NB4 (cell line): ENCODE measurements at regions not wholly inside any gene's neighbourhood (a gene's known extent, or its start where the extent isn't known, plus 50 kb on each side); places are given as distances from the start of the nearest gene placed in this dataset.

Experiments used
- DNase-seq: peaks from one replicate; pipeline ENCODE4 v3.0.0; 2010; ENCODE audit warnings: low read depth
- H3K4me3 ChIP-seq: one replicate; pipeline ENCODE4 v1.5.1; 2011; ENCODE audit warnings: mild to moderate bottlenecking, low read depth, low read length, moderate library complexity
- CTCF ChIP-seq: IDR thresholded peaks from one replicate; pipeline ENCODE4 v1.5.1; 2012; ENCODE audit warnings: low read depth, low read length
- MYC ChIP-seq: IDR thresholded peaks from 2 replicates; pipeline ENCODE4 v1.6.1; 2011; ENCODE audit warnings: low read depth, low read length
- POLR2A ChIP-seq: IDR thresholded peaks from 2 replicates; pipeline ENCODE4 v1.6.1; 2011; ENCODE audit warnings: mild to moderate bottlenecking; ENCODE audit not compliant: insufficient read length; ENCODE audit errors: extremely low read depth
- TF ChIP-seq, protein P1 (sequence below): IDR thresholded peaks from 2 replicates; pipeline ENCODE4 v1.6.1; 2011; ENCODE audit warnings: low read depth, low read length

DNA sequence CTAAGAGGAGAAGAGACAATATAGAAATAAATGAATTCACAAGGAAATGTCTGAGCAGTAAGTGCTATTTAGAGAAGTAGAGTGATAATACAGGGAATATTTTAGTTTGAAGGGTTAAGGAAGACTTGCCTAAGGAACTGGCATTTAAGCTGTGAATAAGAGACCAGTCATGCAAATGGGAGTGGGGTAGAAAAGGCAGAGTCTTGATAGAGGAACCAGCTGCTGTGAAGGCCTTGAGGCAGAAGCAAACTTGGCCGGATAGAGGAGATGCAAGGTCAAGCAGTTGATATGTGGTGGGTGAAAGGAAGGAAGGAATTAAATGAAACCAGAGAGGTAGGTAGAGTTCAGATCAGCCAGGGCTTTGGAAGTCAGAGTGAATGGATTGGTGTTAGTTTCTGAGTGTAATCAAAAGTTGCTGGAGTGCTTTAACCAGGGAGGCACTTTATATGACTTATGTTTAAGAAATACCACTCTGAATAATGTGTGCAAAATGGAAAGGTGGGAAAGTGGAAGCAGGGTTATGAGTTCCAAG, 198.4 kb upstream of the SESN3 start:
- DNase-seq: no peak
- H3K4me3 ChIP-seq: no peak overlapping the region
- TF ChIP-seq POLR2A (no peak), MYC (no peak), CTCF (no peak)
- TF ChIP-seq, protein P1, sequence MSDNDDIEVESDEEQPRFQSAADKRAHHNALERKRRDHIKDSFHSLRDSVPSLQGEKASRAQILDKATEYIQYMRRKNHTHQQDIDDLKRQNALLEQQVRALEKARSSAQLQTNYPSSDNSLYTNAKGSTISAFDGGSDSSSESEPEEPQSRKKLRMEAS: no peak

DNA sequence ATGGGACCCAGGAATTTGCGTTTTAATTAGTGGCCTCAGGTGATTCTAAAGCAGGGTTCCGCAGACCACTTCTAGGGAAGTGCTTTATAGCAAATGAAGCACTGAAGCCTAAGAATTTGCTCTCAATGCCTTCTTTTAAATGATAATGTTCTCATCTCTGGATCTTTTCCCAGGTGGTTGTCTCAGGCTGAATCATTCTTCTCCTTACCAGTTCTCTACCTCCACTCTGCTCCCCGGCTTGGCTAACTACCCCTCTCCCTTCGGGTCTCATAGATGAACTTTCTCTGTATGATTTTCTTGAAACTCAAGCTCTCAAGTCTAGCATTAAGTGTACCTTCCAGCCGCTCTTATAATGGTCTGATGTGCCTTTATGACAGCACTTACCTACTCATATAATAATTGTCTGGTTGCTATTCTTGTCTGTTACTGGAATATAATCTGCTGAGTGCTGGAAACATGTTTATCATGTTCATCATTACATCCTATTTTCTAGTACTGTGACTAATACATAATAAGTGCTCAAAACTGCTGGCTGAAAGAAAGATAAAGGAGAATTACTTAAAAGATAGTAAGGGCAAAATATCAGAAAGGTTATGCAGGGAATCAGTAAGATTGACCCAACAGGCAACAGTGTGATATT, 195.9 kb upstream of the SESN3 start:
- DNase-seq: no peak
- no peak overlapping the region for H3K4me3 ChIP-seq
- no peak for TF ChIP-seq CTCF
- no peak for TF ChIP-seq MYC

GRCh38 chr11:95419915-95420314, 188.9 kb upstream of the SESN3 start:
- no peak for TF ChIP-seq MYC
- TF ChIP-seq, protein P1: no peak
- no peak for TF ChIP-seq CTCF
- TF ChIP-seq POLR2A: no peak
- no peak overlapping the region for H3K4me3 ChIP-seq
- DNase-seq: no peak

- TF ChIP-seq POLR2A (no peak), MYC (no peak), CTCF (no peak)
- TF ChIP-seq, protein P1: no peak
- no peak for DNase-seq
- H3K4me3 ChIP-seq: no peak overlapping the region
Measured at GRCh38 chr11:95418916-95419315, 187.9 kb upstream of the SESN3 start.

DNA sequence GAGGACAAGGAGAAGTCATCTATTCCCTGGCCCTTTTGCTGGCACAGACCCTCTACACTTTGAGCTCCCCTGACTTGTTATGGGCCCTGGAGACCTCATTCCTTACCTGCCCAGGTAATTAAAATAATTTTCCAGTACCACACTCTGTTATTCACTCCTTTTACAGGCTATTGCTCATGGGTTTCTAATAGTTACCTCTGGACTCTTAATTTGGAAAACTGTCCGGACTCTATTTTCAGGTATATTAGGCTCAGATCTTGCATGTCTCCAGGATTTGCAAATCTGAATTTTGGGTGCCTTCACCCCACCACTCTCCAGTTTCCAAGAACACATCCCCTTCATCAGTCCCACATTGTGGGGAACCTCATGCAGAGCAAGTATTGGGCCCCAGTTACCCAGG, 186.8 kb upstream of the SESN3 start:
- TF ChIP-seq CTCF (no peak), MYC (no peak), POLR2A (no peak)
- TF ChIP-seq, protein P1: no peak
- no peak overlapping the region for H3K4me3 ChIP-seq
- no peak for DNase-seq
